HL-60/S4 (cell line): ENCODE measurements at regions not wholly inside any gene's neighbourhood (a gene's known extent, or its start where the extent isn't known, plus 50 kb on each side); places are given as distances from the start of the nearest gene placed in this dataset.
"Not testable (repeated sequence)": the region's sequence is repeated elsewhere in the genome, so short reads cannot be mapped to it uniquely, and the experiment has no call there.

ENCODE experiments used
- in situ Hi-C: fragments of 300-500 bp; cut with MboI; formaldehyde crosslinking; loops from 2 replicates; pipeline ENCODE4 v1.14.3; 2022; ENCODE audit warnings: low sequenced_read_pairs

GRCh38 chr10:21043044-21043443, 145.9 kb upstream of the NEBL start:
- in situ Hi-C loops, result no loop called here

- in situ Hi-C loops, result no loop called here
These were observed 145.4 kb upstream of the NEBL start for GRCh38 chr10:21042536-21042935.

DNA sequence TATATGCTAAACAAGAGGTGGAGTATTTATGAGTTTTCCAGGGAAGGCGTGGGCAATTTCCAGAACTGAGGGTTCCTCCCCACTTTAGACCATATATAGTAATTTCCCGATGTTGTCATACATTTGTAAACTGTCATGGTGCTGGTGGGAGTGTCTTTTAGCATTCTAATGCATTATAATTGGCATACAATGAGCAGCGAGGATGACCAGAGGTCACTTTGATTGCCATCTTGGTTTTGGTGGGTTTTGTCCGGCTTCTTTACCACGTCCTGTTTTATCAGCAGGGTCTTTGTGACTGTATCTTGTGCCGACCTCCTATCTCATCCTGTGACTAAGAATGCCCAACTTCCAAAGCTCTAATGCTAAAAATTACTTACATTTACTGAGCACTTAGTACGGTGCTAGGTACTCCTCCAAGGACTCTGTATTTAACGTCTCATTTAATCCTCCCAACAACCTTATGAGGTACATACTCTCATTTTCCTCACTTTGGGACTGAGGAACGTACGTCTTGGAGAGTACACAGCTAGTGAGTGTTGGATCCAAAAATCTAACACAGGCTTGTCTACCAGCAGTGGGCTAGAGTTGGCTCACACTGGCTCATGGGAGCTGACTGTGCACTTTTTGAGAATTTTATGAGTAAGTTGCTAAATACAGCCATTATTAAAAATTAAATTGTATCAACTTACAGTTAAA, 144.8 kb upstream of the NEBL start:
- in situ Hi-C loops, result no loop called here

DNA sequence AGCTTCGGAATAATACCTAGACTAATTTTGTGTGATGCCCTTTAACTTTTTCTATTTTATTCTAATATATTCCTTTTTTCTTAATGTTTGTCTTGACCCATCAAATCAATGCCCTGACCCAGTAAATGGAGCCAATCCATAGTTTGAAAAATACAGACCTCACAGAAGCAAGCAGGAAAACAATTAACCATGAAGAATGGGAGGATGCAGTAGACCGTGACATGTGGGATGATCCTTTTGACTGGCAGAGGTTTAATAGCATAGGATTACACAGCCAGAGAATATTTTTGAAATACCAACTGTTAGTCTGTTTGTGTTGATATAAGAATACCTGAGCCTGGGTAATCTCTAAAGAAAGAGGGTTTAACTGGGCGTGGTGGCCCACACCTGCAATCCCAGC, 142.6 kb upstream of the NEBL start:
- in situ Hi-C loops, result no loop called here

DNA sequence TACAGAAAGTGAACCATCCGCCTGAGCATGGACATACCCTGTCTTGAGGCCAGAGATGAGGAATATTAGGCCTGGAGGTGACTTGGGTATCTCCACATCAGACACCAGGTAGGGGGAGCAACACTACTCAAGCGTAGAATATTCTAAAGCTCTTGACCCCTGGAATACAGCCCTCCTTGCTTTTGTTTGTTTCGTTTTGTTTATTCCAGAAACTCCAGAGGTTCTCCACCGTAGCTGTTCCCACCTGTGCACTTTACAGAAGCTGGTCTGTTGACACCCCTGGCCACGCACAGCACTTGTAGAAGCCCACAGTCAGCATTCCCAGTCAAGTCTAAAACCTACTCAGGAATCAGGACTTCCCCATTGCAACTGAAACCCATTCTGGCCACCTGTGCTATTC, 139.6 kb upstream of the NEBL start:
- in situ Hi-C loops, result no loop called here

GRCh38 chr10:21034770-21035169, 137.7 kb upstream of the NEBL start:
- in situ Hi-C loops, result not testable (repeated sequence)

GRCh38 chr10:21034241-21034640, 137.1 kb upstream of the NEBL start:
- in situ Hi-C loops, result no loop called here

DNA sequence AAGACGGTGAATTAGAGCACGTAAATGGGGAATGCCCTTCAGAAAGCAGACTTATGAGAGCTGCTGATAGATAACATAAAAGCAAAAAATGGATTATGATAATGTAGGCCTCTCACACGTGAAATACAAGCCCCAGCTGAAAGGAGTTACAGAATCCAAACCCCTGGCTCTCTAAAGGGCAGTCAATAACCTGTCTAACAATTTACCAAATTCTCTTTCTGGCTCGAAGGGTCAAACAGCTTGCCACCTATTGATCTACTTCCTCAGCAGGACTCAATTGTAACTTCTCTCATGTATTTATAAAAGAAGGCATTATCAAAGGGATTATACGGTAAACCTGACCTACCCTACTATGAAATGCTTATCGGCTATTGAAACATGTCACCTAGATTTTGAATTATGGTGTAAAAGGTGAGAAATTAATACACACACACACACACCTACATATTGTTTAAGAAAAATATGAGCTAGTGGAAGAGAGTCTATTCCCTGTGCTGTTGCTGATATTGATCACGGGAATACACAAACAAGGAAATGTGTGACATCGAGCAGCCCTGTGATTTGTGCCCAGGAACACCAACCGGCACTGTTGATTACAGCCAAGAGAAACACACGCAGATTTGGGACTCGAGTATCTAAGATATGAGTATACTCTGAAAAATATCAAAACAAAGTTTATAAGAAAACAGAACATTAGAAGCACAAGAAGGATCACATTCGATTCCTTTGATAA, 135.6 kb upstream of the NEBL start:
- in situ Hi-C loops, result no loop called here

- in situ Hi-C loops, result no loop called here
These were observed 134.2 kb upstream of the NEBL start for GRCh38 chr10:21031232-21031795.

GRCh38 chr10:21030091-21030490, 133.0 kb upstream of the NEBL start:
- in situ Hi-C loops, result no loop called here

GRCh38 chr10:21022821-21023220, 125.7 kb upstream of the NEBL start:
- in situ Hi-C loops, result no loop called here

DNA sequence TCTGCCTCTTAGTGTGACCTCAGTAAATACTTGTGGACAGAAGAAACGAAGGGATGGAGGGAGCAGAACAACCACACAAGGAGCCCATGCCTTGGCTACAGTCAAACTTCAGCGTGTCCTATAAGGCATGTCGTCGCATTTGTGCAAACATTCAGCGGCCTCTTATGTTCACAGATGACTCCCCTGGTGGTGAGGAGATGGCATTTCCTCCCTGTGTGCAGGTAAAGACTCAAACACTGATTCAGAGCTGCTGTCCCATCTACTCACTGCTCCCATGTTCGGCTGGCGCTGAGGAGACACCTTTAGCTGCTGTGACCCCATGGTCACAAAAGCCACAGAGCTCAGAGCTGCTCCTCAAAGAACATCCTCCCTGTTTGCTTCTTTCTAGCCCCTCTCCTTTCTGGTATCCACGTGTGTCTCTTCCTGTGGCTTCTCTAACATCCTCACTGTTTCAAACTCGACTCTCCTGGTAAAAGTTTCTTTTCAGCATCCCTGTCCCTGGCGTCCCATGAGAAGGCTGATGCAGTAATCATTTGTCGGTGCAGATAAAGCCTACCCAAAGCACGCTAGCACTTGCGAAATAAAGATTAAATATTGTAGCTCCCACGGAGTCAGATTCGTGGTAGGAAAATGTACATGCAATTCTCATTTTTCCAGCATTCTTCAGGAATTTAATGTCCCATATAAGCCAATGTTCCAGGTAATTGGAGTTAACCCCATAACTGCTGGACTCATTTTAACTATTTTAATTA, 124.9 kb upstream of the NEBL start:
- in situ Hi-C loops, result no loop called here

DNA sequence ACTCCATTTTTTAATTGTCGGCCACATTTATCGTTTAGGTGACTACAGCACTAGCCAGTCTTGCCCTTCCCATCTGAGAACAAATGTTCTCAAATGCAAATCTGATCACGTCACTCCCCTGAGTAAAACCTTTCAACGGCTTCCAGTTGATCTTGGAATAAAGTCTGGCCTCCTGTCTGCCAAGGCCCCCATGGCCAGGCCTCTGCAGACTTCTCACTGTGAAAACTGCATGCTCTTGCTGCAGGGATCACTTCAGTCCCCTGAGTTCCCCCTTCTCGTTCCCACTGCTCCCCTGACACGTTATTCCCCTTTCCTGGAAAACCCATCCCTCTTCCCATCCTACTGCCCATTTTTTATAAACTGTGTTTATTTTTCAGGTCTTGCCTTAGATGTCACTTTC, 124.1 kb upstream of the NEBL start:
- in situ Hi-C loops, result no loop called here

GRCh38 chr10:21020545-21020944, 123.4 kb upstream of the NEBL start:
- in situ Hi-C loops, result no loop called here

DNA sequence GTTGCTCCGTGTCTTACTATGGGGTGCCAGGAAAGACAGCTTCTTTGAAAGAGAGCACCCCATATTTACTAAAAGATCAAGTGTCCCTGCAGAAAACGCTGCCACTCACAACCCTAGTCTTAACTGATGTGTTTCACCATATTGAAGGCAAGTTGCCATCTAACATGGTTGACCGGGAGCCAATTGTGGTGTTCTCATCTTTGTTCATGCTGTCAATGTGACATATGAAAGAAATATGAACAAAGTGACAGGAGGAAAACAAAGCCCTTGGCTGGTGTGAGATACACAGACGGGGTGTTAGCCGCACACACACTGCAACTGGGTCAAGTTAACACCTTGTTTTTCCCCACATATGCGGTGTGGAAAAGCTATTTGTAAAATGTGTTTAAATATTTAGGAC, 122.3 kb upstream of the NEBL start:
- in situ Hi-C loops, result no loop called here

GRCh38 chr10:21015851-21016250, 118.7 kb upstream of the NEBL start:
- in situ Hi-C loops, result no loop called here

- in situ Hi-C loops, result no loop called here
These were observed 117.0 kb upstream of the NEBL start for GRCh38 chr10:21014141-21014540.

DNA sequence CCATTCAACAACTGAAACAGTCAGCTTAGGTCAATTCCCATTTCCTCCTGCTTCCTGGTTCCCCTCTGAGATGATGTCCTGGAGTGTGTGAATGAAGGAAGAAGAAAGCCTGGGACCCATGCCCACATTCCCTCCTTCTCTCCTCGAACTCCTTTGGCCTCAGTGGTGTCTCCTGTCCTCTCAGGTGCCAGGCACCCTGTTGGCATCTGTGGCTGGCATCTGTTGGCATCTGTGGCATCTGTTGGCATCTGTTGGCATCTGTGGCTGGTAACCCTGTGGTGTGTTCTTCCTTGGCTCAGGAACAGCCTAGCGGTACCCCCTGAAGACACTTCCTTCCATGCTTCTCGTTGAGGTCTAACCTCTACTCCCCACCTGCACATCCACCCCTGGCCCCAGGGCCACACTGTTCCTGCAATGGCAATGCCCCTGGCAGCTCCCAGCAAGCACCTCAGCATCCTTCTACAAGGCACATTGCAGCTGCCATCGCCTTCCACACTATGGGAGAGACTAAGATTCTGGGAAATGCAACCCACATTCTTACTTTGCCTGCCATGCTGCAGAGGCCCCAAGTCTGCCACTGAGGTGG, 114.4 kb upstream of the NEBL start:
- in situ Hi-C loops, result no loop called here

- in situ Hi-C loops, result no loop called here
These were observed 113.5 kb upstream of the NEBL start for GRCh38 chr10:21010615-21011014.

GRCh38 chr10:21003240-21003822, 106.2 kb upstream of the NEBL start:
- in situ Hi-C loops, result no loop called here
